HL-60/S4 treated with retinoic acid at 250 ng/mL for 4 days and 3 days (cell line): ENCODE measurements at regions not wholly inside any gene's neighbourhood (a gene's known extent, or its start where the extent isn't known, plus 50 kb on each side); places are given as distances from the start of the nearest gene placed in this dataset.
"Not testable (repeated sequence)": the region's sequence is repeated elsewhere in the genome, so short reads cannot be mapped to it uniquely, and the experiment has no call there.

ENCODE experiments used
- in situ Hi-C: fragments of 300-500 bp; cut with MboI; formaldehyde crosslinking; loops from 2 replicates; pipeline ENCODE4 v1.7.0; 2022; ENCODE audit warnings: low sequenced_read_pairs

DNA sequence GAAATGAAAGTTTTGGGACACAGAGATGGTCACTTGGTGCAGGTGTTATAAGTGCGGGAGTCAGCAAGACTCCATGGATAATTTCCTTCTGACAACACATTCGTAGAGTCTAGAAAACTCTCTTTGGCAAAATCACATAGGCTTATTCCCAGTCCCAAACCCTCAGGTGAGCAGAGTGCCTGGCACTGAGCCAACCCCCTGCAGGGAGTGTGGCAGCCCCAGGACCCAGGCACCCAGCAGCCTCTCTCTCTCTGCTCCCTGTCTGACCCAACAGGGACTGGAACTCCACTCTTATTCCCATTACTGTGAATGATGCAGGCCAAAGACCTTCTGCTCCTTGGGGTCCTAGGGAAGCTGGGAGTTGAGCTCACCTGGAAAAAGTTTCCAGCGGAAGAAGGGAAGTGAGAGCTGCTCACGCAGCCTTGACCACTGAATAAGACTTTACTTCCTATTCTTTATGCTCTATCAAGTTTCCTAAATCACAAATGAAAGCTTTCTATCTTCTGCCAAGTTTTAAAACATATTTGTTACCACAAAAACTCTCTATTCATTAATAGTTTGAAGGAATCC lies 132.6 kb upstream of the ETV3 start:
- in situ Hi-C loops, result no loop called here

GRCh38 chr1:157269656-157270375 lies 131.6 kb upstream of the ETV3 start:
- in situ Hi-C loops, result no loop called here

DNA sequence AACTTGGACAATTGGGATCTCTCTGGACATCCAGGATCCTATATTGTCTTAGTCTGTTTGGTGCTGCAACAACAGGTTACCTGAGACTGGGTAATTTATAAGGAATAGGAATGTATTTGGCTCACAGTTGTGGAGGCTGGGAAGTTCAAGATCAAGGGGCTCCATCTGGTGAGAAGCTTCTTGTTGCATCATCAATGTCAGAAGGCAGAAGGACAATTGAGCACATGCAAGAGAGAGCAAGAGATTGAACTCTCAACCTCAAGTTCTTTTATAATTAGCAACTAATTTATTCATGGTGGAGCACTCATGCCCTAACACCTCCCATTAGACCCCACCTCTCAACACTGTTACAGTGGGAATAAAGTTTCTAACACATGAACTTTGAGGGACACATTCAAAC lies 124.7 kb upstream of the ETV3 start:
- in situ Hi-C loops, result no loop called here

DNA sequence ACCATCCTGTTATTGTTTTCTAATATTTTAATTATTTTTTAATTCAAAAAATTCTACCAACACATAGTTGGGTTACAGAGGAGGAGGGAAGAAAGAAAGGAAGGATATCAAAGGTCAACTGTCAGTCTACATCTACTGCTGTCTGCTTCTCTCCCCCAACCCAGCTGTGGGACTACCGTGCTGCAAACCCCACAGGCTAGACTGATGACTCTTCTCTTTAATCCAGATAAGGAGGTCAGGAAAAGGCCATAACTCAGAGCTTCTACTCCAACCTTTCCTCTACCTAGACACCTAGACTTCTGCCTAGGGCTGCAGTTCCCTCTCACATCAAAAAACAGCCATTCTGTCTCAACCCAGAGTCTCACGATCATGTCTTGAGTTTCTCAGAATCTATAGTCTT lies 124.2 kb upstream of the ETV3 start:
- in situ Hi-C loops, result no loop called here

- in situ Hi-C loops, result not testable (repeated sequence)
Measured at GRCh38 chr1:157255891-157256290, 117.7 kb upstream of the ETV3 start.

DNA sequence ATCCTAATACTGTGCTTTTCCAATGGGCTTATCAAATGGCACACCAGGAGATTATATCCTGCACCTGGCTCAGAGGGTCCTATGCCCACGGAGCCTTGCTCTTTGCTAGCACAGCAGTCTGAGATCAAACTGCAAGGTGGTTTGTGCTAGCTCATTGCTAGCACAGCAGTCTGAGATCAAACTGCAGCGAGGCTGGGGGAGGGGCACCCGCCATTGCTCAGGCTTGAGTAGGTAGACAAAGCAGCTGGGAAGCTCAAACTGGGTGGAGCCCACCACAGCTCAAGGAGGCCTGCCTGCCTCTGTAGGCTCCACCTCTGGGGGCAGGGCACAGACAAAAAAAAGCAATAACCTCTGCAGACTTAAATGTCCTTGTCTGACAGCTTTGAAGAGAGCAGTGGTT lies 116.0 kb upstream of the ETV3 start:
- in situ Hi-C loops, result not testable (repeated sequence)

- in situ Hi-C loops, result no loop called here
Measured at GRCh38 chr1:157252473-157252872, 114.3 kb upstream of the ETV3 start.

DNA sequence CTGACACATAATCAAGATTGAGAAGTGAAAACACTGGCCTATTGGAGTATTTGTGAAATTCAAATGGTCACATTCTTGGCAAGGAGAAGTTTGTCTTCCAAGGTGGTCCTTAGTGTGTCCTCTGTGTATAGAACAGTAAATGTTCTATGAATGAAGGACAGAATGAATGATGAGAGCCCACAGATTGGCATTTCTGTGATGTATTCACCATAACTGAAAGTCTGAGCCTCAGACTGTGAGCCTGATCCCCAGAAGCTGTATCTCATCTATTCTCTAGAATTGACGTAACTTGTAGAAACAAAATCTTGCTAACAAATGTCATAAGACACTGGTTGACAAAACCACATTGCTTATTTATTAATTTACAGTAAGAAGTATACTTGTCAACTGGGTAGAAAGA lies 111.5 kb upstream of the ETV3 start:
- in situ Hi-C loops, result no loop called here

- in situ Hi-C loops, result no loop called here
Measured at GRCh38 chr1:157249326-157249725, 111.1 kb upstream of the ETV3 start.

GRCh38 chr1:157247764-157248049 lies 109.5 kb upstream of the ETV3 start:
- in situ Hi-C loops, result not testable (repeated sequence)

- in situ Hi-C loops, result no loop called here
Measured at GRCh38 chr1:157247005-157247763, 109.0 kb upstream of the ETV3 start.

- in situ Hi-C loops, result no loop called here
Measured at GRCh38 chr1:157245823-157246222, 107.6 kb upstream of the ETV3 start.

GRCh38 chr1:157241185-157241538 lies 103.0 kb upstream of the ETV3 start:
- in situ Hi-C loops, result no loop called here

DNA sequence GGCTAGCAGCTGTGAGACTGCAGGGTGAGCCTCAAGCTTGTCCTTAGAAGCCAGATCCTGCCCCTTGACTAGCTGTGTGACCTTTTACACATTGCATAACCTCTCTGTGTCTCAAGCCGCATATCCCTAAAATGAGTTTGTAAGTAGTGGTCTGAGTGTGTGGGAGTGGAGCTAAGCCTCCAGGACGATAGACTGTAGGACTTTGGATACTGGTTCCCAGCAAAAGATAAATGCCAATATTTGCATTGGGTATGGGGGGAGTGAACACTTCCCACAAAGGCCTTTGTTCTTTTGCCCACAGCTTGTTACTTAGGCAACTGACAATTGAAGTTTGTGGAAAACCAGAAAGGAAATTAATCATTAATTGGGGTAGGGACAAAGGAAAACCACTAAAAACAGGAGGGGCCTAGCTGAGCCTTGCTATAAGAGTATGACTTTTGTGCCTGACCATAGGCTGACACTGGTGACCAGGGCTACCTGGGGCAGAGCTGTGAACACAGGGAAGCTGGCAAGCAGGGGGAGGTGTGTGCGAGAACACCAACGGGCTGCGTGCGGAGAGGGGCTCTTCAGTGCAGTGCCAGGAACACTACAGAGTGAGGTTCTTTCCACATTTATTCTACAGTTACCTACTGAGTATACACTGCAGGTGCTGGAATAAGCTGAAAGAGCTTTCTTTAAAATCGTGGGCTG lies 102.4 kb upstream of the ETV3 start:
- in situ Hi-C loops, result no loop called here

DNA sequence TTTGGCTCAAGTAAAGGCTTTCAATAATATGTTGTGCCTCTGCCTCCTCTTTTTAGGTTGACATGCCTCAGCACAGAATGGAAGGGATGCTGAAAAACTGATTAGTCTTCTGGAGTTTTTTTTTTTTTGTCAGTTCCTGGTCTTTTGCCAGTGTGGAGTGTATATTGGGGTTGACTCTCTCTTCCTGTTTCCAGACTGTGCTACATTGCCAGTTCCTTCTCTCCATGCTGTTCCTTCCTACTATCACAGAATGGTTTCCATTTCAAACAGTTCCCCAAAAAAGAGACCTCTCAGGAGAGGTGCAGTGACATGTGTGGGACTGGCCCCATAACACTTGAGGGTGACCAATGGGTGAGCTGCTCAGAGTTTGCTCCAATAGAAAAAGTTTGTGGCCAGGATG lies 101.7 kb upstream of the ETV3 start:
- in situ Hi-C loops, result no loop called here

DNA sequence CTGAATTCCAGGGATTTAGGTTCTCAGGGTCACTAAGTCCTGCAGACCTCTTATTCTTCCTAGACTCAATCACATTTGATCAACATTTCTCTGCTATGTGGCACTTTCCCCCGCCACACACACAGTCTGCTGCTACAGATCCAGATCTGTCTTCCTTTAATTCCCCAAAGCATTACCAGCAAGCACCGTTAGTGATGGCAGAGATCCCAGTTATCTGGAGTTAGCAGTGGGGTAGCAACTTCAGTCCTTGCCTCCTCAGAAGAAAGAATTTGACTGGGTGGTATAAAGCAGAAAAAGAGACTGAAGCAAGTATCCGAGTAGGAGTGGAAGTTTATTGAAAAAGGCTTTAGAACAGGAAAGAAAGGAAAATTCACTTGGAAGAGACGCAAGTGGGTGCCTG lies 100.4 kb upstream of the ETV3 start:
- in situ Hi-C loops, result no loop called here

DNA sequence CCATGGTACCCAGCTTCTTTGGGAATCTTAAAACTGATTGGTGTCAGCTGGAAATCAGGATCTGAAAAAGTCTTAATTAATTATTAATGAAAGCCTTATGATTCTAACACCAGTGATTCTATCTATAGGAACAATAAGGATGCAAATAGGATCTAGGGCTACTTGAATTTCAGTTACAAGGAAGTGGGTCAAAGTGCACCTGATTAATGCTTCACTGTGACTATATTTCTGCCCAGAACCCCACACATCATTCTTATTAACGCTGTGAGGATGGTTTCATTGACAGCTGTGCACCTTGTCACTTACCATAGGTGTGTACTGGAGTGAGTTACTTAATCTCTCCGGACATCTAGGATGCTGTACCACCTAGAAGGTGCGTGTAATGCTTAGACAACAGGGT lies 99.8 kb upstream of the ETV3 start:
- in situ Hi-C loops, result no loop called here

DNA sequence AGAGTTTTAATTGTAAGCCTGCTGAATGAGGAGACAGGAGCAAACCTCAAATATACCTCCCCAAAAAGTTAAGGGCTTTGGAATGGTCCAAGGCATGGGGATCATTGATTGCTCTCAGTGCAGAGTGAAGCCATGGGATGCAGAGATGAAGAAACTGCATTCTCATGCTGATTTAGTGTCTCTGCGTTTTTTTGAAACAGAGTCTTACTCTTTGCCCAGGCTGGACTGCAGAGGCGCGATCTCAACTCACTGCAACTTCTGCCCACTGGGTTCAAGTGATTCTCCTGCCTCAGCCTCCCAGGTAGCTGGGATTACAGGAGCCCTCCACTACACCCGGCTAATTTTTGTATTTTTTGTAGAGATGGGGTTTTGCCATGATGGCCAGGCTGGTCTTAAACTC lies 99.3 kb upstream of the ETV3 start:
- in situ Hi-C loops, result no loop called here

DNA sequence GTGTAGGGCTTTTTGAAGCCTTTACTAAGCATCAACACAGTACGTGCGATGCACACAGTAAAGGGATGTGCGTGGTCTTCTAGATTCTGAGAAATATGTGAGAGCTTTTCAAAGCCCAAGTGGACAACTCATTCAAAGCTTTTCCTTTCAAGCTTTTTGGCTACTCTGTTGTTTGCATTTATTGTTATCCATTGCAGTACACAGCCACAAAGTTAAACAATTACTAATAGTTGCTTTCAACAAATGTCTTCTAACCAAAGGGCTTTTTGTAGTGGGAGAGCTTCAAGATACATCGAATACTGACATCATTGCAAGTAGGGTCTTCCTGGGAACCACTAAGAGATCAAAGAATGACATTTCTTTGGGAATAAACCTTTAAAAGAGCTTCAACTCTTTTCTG lies 97.9 kb upstream of the ETV3 start:
- in situ Hi-C loops, result no loop called here

- in situ Hi-C loops, result no loop called here
Measured at GRCh38 chr1:157235307-157235706, 97.1 kb upstream of the ETV3 start.

GRCh38 chr1:157234705-157235273 lies 96.6 kb upstream of the ETV3 start:
- in situ Hi-C loops, result no loop called here

- in situ Hi-C loops, result no loop called here
Measured at GRCh38 chr1:157233131-157233530, 94.9 kb upstream of the ETV3 start.
